ENCODE measurements at regions not wholly inside any gene's neighbourhood (a gene's known extent, or its start where the extent isn't known, plus 50 kb on each side); places are given as distances from the start of the nearest gene placed in this dataset.
"Not testable (repeated sequence)": the region's sequence is repeated elsewhere in the genome, so short reads cannot be mapped to it uniquely, and the experiment has no call there.

- Histone ChIP-seq H3K4me3 (ENCODE audit: low read length) (no peak overlapping the region), H3K9ac (ENCODE audit: low read length) (no peak overlapping the region), H3K27me3 (replicated peaks; ENCODE audit: control insufficient read depth, insufficient read depth, low read length) (no peaks in the 10 kb centered on the region), H3K9me3 (ENCODE audit: control insufficient read depth, low read length) (no peaks in the 10 kb centered on the region), H3K36me3 (ENCODE audit: control insufficient read depth, insufficient read depth, low read length, severe bottlenecking) (no peaks in the 10 kb centered on the region), H3K4me1 (ENCODE audit: control insufficient read depth, insufficient read depth, low read length) (no peaks in the 10 kb centered on the region)
- DNase-seq (ENCODE audit: low read depth): peak; percentile 61
Observed at GRCh38 chr1:190904091-190904695, 426.5 kb upstream of the BRINP3 start.

GRCh38 chr1:190906206-190906725 lies 428.6 kb upstream of the BRINP3 start:
- no peaks in the 10 kb centered on the region for H3K36me3 ChIP-seq (ENCODE audit: control insufficient read depth, insufficient read depth, low read length, severe bottlenecking)
- DNase-seq (ENCODE audit: low read depth): no peak
- H3K4me1 ChIP-seq (ENCODE audit: control insufficient read depth, insufficient read depth, low read length): no peaks in the 10 kb centered on the region
- no peak overlapping the region for H3K4me3 ChIP-seq (ENCODE audit: low read length)
- no peaks in the 10 kb centered on the region for H3K9me3 ChIP-seq (ENCODE audit: control insufficient read depth, low read length)
- H3K27me3 ChIP-seq (replicated peaks; ENCODE audit: control insufficient read depth, insufficient read depth, low read length): no peaks in the 10 kb centered on the region
- H3K9ac ChIP-seq (ENCODE audit: low read length): no peak overlapping the region

- Histone ChIP-seq H3K4me3 (ENCODE audit: low read length) (no peak overlapping the region), H3K9ac (ENCODE audit: low read length) (no peak overlapping the region), H3K27me3 (replicated peaks; ENCODE audit: control insufficient read depth, insufficient read depth, low read length) (no peaks in the 10 kb centered on the region), H3K4me1 (ENCODE audit: control insufficient read depth, insufficient read depth, low read length) (no peaks in the 10 kb centered on the region), H3K36me3 (ENCODE audit: control insufficient read depth, insufficient read depth, low read length, severe bottlenecking) (no peaks in the 10 kb centered on the region), H3K9me3 (ENCODE audit: control insufficient read depth, low read length) (no peaks in the 10 kb centered on the region)
- DNase-seq (ENCODE audit: low read depth): peak; percentile 4
Observed at GRCh38 chr1:190908246-190908645, 430.6 kb upstream of the BRINP3 start.

- no peaks in the 10 kb centered on the region for H3K27me3 ChIP-seq (replicated peaks; ENCODE audit: control insufficient read depth, insufficient read depth, low read length)
- peak; percentile 61 for DNase-seq (ENCODE audit: low read depth)
- H3K9me3 ChIP-seq (ENCODE audit: control insufficient read depth, low read length): no peaks in the 10 kb centered on the region
- no peak overlapping the region for H3K9ac ChIP-seq (ENCODE audit: low read length)
- no peaks in the 10 kb centered on the region for H3K4me1 ChIP-seq (ENCODE audit: control insufficient read depth, insufficient read depth, low read length)
- no peak overlapping the region for H3K4me3 ChIP-seq (ENCODE audit: low read length)
- no peaks in the 10 kb centered on the region for H3K36me3 ChIP-seq (ENCODE audit: control insufficient read depth, insufficient read depth, low read length, severe bottlenecking)
Observed at GRCh38 chr1:190908691-190909090, 431.0 kb upstream of the BRINP3 start.

- Histone ChIP-seq H3K4me3 (ENCODE audit: low read length) (no peak overlapping the region), H3K4me1 (ENCODE audit: control insufficient read depth, insufficient read depth, low read length) (no peaks in the 10 kb centered on the region), H3K9me3 (ENCODE audit: control insufficient read depth, low read length) (no peaks in the 10 kb centered on the region), H3K36me3 (ENCODE audit: control insufficient read depth, insufficient read depth, low read length, severe bottlenecking) (no peaks in the 10 kb centered on the region), H3K9ac (ENCODE audit: low read length) (no peak overlapping the region), H3K27me3 (replicated peaks; ENCODE audit: control insufficient read depth, insufficient read depth, low read length) (no peaks in the 10 kb centered on the region)
- DNase-seq (ENCODE audit: low read depth): no peak
Observed at GRCh38 chr1:190935925-190936324, 458.3 kb upstream of the BRINP3 start.

DNA sequence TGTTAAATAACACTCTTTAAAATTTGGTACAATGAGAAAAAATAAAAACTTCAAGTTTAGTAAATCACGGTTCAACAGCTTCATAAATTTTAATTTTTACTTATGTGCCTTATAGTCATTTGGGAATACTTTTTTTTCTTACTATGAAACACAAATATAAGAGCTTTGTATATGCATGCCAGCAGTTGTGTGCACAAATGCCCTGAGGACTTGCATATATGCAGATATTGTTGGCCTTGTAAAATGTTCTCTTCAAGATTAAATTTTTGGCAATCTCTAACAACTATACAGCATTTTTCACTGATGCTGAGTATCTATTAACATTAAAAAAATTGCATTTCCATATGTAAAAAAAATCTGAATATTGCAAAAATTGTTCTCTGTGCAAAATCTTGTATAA lies 458.7 kb upstream of the BRINP3 start:
- no peaks in the 10 kb centered on the region for H3K36me3 ChIP-seq (ENCODE audit: control insufficient read depth, insufficient read depth, low read length, severe bottlenecking)
- H3K4me3 ChIP-seq (ENCODE audit: low read length): no peak overlapping the region
- no peak for DNase-seq (ENCODE audit: low read depth)
- no peak overlapping the region for H3K9ac ChIP-seq (ENCODE audit: low read length)
- no peaks in the 10 kb centered on the region for H3K9me3 ChIP-seq (ENCODE audit: control insufficient read depth, low read length)
- H3K4me1 ChIP-seq (ENCODE audit: control insufficient read depth, insufficient read depth, low read length): no peaks in the 10 kb centered on the region
- no peaks in the 10 kb centered on the region for H3K27me3 ChIP-seq (replicated peaks; ENCODE audit: control insufficient read depth, insufficient read depth, low read length)

DNA sequence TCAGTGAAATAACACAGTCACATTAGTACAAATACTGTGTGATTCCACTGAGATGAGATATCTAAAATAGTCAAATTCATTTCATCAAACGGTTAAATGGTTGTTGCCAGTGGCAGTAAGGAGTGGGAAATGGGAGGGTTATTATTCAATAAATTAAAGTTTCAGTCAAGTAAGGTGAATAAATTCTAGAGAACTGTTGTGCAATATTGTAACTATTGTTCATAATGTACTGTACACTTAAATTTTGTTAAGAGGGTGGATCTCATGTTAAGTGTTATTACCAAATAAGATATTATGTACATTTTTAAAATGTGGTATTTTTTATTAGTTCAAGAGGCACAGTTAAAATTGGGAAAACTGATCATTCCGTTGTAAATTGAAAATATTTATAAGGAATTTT lies 463.3 kb upstream of the BRINP3 start:
- no peak overlapping the region for H3K4me3 ChIP-seq (ENCODE audit: low read length)
- H3K9me3 ChIP-seq (ENCODE audit: control insufficient read depth, low read length): peaks cover 7% of the 10 kb centered on the region
- DNase-seq (ENCODE audit: low read depth): no peak
- no peaks in the 10 kb centered on the region for H3K36me3 ChIP-seq (ENCODE audit: control insufficient read depth, insufficient read depth, low read length, severe bottlenecking)
- no peak overlapping the region for H3K9ac ChIP-seq (ENCODE audit: low read length)
- H3K27me3 ChIP-seq (replicated peaks; ENCODE audit: control insufficient read depth, insufficient read depth, low read length): no peaks in the 10 kb centered on the region
- no peaks in the 10 kb centered on the region for H3K4me1 ChIP-seq (ENCODE audit: control insufficient read depth, insufficient read depth, low read length)

DNA sequence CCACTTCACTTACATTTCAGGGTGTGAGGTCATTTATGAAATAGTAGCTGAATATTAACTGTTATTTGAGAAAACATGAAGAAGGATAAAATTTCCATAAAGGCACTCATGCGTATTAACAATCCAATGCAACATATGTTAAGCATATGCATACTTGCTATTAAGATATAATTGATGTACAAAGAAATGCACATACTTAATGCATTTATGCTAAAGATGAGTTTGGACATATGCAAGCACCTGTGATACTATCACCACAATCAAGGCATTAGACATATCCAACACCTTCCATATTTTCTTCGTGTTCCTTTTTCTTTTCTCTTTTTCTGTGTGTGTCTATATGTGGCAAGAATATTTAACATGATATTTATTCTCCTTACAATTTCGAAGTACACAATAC lies 464.8 kb upstream of the BRINP3 start:
- Histone ChIP-seq H3K4me1 (ENCODE audit: control insufficient read depth, insufficient read depth, low read length) (no peaks in the 10 kb centered on the region), H3K9ac (ENCODE audit: low read length) (no peak overlapping the region), H3K36me3 (ENCODE audit: control insufficient read depth, insufficient read depth, low read length, severe bottlenecking) (no peaks in the 10 kb centered on the region), H3K27me3 (replicated peaks; ENCODE audit: control insufficient read depth, insufficient read depth, low read length) (no peaks in the 10 kb centered on the region), H3K9me3 (ENCODE audit: control insufficient read depth, low read length) (peaks cover 7% of the 10 kb centered on the region), H3K4me3 (ENCODE audit: low read length) (no peak overlapping the region)
- no peak for DNase-seq (ENCODE audit: low read depth)

- H3K36me3 ChIP-seq (ENCODE audit: control insufficient read depth, insufficient read depth, low read length, severe bottlenecking); H3K4me1 ChIP-seq (ENCODE audit: control insufficient read depth, insufficient read depth, low read length); H3K9ac ChIP-seq (ENCODE audit: low read length); H3K9me3 ChIP-seq (ENCODE audit: control insufficient read depth, low read length); H3K27me3 ChIP-seq (replicated peaks; ENCODE audit: control insufficient read depth, insufficient read depth, low read length); H3K4me3 ChIP-seq (ENCODE audit: low read length); DNase-seq (ENCODE audit: low read depth): not testable (repeated sequence)
Observed at GRCh38 chr1:190943722-190944121, 466.1 kb upstream of the BRINP3 start.

DNA sequence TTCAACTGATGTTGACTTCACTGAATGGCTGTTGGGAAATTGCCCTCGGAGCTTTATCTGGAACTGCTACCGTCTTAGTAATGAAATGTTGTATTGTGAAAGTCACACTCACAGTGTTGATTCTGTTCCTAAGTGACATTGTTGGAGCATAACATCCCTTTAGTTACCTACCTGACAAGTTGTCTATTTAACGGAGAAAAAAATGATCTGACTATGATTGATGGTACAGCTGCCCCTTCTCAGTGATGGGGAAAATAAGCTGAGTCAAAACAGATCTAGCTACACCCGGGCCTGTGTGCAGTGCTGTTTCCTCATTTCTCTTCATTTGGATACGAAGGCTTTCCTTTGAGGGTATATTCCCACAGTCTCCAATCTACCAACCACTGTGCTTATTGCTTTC lies 472.3 kb upstream of the BRINP3 start:
- Histone ChIP-seq H3K4me1 (ENCODE audit: control insufficient read depth, insufficient read depth, low read length) (no peaks in the 10 kb centered on the region), H3K9ac (ENCODE audit: low read length) (no peak overlapping the region), H3K27me3 (replicated peaks; ENCODE audit: control insufficient read depth, insufficient read depth, low read length) (no peaks in the 10 kb centered on the region), H3K9me3 (ENCODE audit: control insufficient read depth, low read length) (no peaks in the 10 kb centered on the region), H3K36me3 (ENCODE audit: control insufficient read depth, insufficient read depth, low read length, severe bottlenecking) (no peaks in the 10 kb centered on the region), H3K4me3 (ENCODE audit: low read length) (no peak overlapping the region)
- no peak for DNase-seq (ENCODE audit: low read depth)

- Histone ChIP-seq H3K9me3 (ENCODE audit: control insufficient read depth, low read length) (no peaks in the 10 kb centered on the region), H3K36me3 (ENCODE audit: control insufficient read depth, insufficient read depth, low read length, severe bottlenecking) (no peaks in the 10 kb centered on the region), H3K4me3 (ENCODE audit: low read length) (no peak overlapping the region), H3K4me1 (ENCODE audit: control insufficient read depth, insufficient read depth, low read length) (no peaks in the 10 kb centered on the region), H3K9ac (ENCODE audit: low read length) (no peak overlapping the region), H3K27me3 (replicated peaks; ENCODE audit: control insufficient read depth, insufficient read depth, low read length) (no peaks in the 10 kb centered on the region)
- DNase-seq (ENCODE audit: low read depth): peak; percentile 28
Observed at GRCh38 chr1:190957565-190957964, 479.9 kb upstream of the BRINP3 start.

GRCh38 chr1:190963321-190963720 lies 485.7 kb upstream of the BRINP3 start:
- H3K4me1 ChIP-seq (ENCODE audit: control insufficient read depth, insufficient read depth, low read length): no peaks in the 10 kb centered on the region
- H3K9ac ChIP-seq (ENCODE audit: low read length): no peak overlapping the region
- DNase-seq (ENCODE audit: low read depth): no peak
- no peaks in the 10 kb centered on the region for H3K36me3 ChIP-seq (ENCODE audit: control insufficient read depth, insufficient read depth, low read length, severe bottlenecking)
- H3K9me3 ChIP-seq (ENCODE audit: control insufficient read depth, low read length): no peaks in the 10 kb centered on the region
- H3K27me3 ChIP-seq (replicated peaks; ENCODE audit: control insufficient read depth, insufficient read depth, low read length): no peaks in the 10 kb centered on the region
- H3K4me3 ChIP-seq (ENCODE audit: low read length): no peak overlapping the region
